Keratinocyte (primary cell): ENCODE measurements at regions not wholly inside any gene's neighbourhood (a gene's known extent, or its start where the extent isn't known, plus 50 kb on each side); places are given as distances from the start of the nearest gene placed in this dataset.

Source experiments
- CTCF ChIP-seq, 3 experiments: IDR thresholded peaks in 1 of 3; conservative IDR thresholded peaks in 1 of 3; optimal IDR thresholded peaks in 1 of 3; 2 replicates in 2 of 3; 3 replicates in 1 of 3; pipeline versions ENCODE3 to v1.5.1; 2011; ENCODE audit warnings: low read length in 3 of 3, mild to moderate bottlenecking in 3 of 3, moderate library complexity in 2 of 3, control low read depth in 1 of 3, inconsistent platforms in 1 of 3; ENCODE audit not compliant: insufficient read depth in 2 of 3; ENCODE audit errors: extremely low read depth in 1 of 3
- EZH2 ChIP-seq: IDR thresholded peaks from one replicate; pipeline ENCODE4 v1.6.1; 2012; ENCODE audit warnings: inconsistent platforms, mild to moderate bottlenecking, low read length, moderate library complexity

- no peak for TF ChIP-seq CTCF (optimal IDR thresholded peaks at IDR 0.05 in 1 of 3, IDR thresholded peaks at IDR 0.05 in 1 of 3, conservative IDR thresholded peaks at IDR 0.05 in 1 of 3; ENCODE audit: extremely low read depth in 1 of 3, insufficient read depth in 2 of 3, low read length in 3 of 3)
- no peak for TF ChIP-seq EZH2
These were observed 202.3 kb downstream of the AHR start for GRCh38 chr7:17500736-17501135.
